ENCODE measurements at regions not wholly inside any gene's neighbourhood (a gene's known extent, or its start where the extent isn't known, plus 50 kb on each side); places are given as distances from the start of the nearest gene placed in this dataset.

- TF ChIP-seq CTCF (IDR thresholded peaks at IDR 0.05) (no peak), POLR2A (IDR thresholded peaks at IDR 0.05) (no peak)
These were observed 66.3 kb upstream of the FBXL7 start for GRCh38 chr5:15433709-15434108.

Data from esophagus squamous epithelium (tissue), 4 donors.